Suprapubic skin (tissue), 4 donors: ENCODE measurements at regions not wholly inside any gene's neighbourhood (a gene's known extent, or its start where the extent isn't known, plus 50 kb on each side); places are given as distances from the start of the nearest gene placed in this dataset.
"Not testable (repeated sequence)": the region's sequence is repeated elsewhere in the genome, so short reads cannot be mapped to it uniquely, and the experiment has no call there.

Source experiments
- DNase-seq, 2 donors: peaks; one replicate each; pipeline ENCODE4 v3.0.0-alpha.2; 2019; ENCODE audit warnings: low spot score in 2 of 2
- H3K27ac ChIP-seq: fragments of 200-600 bp; sonication (generic); one replicate; pipeline ENCODE4 v1.5.1; 2019
- H3K27me3 ChIP-seq: fragments of 200-600 bp; sonication (generic); one replicate; pipeline ENCODE4 v1.5.1; 2019
- H3K36me3 ChIP-seq: fragments of 200-600 bp; sonication (generic); one replicate; pipeline ENCODE4 v1.5.1; 2019
- H3K4me1 ChIP-seq: fragments of 200-600 bp; sonication (generic); one replicate; pipeline ENCODE4 v1.5.1; 2019
- H3K4me3 ChIP-seq: fragments of 200-600 bp; sonication (generic); one replicate; pipeline ENCODE4 v1.5.1; 2019; ENCODE audit warnings: mild to moderate bottlenecking
- H3K9me3 ChIP-seq: fragments of 200-600 bp; sonication (generic); one replicate; pipeline ENCODE4 v1.5.1; 2019
- CTCF ChIP-seq, 2 donors: fragments of 200-600 bp in 1 of 2; fragments of 450-650 bp in 1 of 2; sonication (generic) in 1 of 2; IDR thresholded peaks; one replicate each; pipeline ENCODE4 v1.5.1; 2016 to 2019; ENCODE audit warnings: antibody characterized with exemption in 2 of 2, mild to moderate bottlenecking in 1 of 2, moderate library complexity in 1 of 2
- EP300 ChIP-seq: sonication (generic); formaldehyde crosslinking; IDR thresholded peaks from one replicate; pipeline ENCODE4 v1.6.1; 2017; ENCODE audit warnings: antibody characterized with exemption
- POLR2A ChIP-seq, 2 donors: fragments of 450-650 bp; IDR thresholded peaks; one replicate each; pipeline ENCODE4 v1.6.1; 2017; ENCODE audit warnings: antibody characterized with exemption in 2 of 2, mild to moderate bottlenecking in 2 of 2, moderate library complexity in 2 of 2
- POLR2AphosphoS5 ChIP-seq, 3 donors: sonication (generic); formaldehyde crosslinking; IDR thresholded peaks; one replicate each; pipeline ENCODE4 v1.6.1; 2017; ENCODE audit warnings: antibody characterized with exemption in 3 of 3
- WGBS: methylation state at CpG from one replicate; pipeline ENCODE4 v1.1.5; 2018; 5-methylcytosine and 5-hydroxymethylcytosine counted together

DNA sequence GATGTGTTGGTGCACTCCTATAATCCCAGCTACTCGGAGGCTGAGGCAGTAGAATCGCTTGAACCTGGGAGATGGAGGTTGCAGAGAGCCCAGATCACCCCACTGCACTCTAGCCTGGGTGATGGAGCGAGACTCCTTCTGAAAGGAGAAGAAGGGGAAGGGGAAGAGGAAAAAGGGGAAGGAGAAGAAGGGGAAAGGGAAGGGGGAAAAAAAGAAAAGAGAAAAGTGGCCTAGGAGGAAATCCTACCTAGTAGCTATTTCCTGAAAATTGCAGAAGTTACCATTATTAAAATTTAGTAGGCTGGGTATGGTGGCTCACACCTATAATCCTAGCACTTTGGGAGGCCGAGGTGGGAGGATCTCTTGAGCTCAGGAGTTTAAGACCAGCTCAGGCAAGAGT lies 67.4 kb downstream of the ARRDC3 start:
- DNase-seq = no peak
- Histone ChIP-seq H3K27me3 (no peaks in the 10 kb centered on the region), H3K9me3 (no peaks in the 10 kb centered on the region), H3K4me3 (no peak overlapping the region), H3K36me3 (no peaks in the 10 kb centered on the region), H3K27ac (no peak overlapping the region), H3K4me1 (peaks cover 44% of the 10 kb centered on the region)
- TF ChIP-seq EP300 = no peak
- no peak for TF ChIP-seq CTCF (IDR thresholded peaks at IDR 0.05)
- TF ChIP-seq POLR2A (IDR thresholded peaks at IDR 0.05) = no peak
- TF ChIP-seq POLR2AphosphoS5 (IDR thresholded peaks at IDR 0.05) = no peak
- 96% methylated on average over 4 of the region's 4 CpGs for WGBS

GRCh38 chr5:91313757-91314673 lies 69.1 kb downstream of the ARRDC3 start:
- no peaks in the 10 kb centered on the region for H3K27me3 ChIP-seq
- no peak overlapping the region for H3K4me3 ChIP-seq
- H3K36me3 ChIP-seq = no peaks in the 10 kb centered on the region
- H3K4me1 ChIP-seq = peaks cover 44% of the 10 kb centered on the region
- TF ChIP-seq POLR2AphosphoS5 (IDR thresholded peaks at IDR 0.05) = peak in 2 of 3 donors; percentile 74 to 80
- TF ChIP-seq CTCF (IDR thresholded peaks at IDR 0.05) = no peak
- no peak for TF ChIP-seq EP300
- peak in 1 of 2 donors; percentile 30 for TF ChIP-seq POLR2A (IDR thresholded peaks at IDR 0.05)
- no peaks in the 10 kb centered on the region for H3K9me3 ChIP-seq
- peak; percentile 87 to 90 for DNase-seq
- WGBS = 40% methylated on average over 9 of the region's 9 CpGs
- peak overlapping the region; percentile 34 for H3K27ac ChIP-seq

- Histone ChIP-seq H3K36me3 (no peaks in the 10 kb centered on the region), H3K4me3 (no peak overlapping the region), H3K9me3 (no peaks in the 10 kb centered on the region), H3K4me1 (peaks cover 44% of the 10 kb centered on the region), H3K27me3 (no peaks in the 10 kb centered on the region), H3K27ac (peak overlapping the region; percentile 83)
- 67% methylated on average over 1 of the region's 1 CpG for WGBS
- no peak for DNase-seq
- TF ChIP-seq POLR2A (IDR thresholded peaks at IDR 0.05) = no peak
- TF ChIP-seq CTCF (IDR thresholded peaks at IDR 0.05) = no peak
- no peak for TF ChIP-seq EP300
- TF ChIP-seq POLR2AphosphoS5 (IDR thresholded peaks at IDR 0.05) = no peak
Measured at GRCh38 chr5:91312698-91313097, 70.4 kb downstream of the ARRDC3 start.

DNA sequence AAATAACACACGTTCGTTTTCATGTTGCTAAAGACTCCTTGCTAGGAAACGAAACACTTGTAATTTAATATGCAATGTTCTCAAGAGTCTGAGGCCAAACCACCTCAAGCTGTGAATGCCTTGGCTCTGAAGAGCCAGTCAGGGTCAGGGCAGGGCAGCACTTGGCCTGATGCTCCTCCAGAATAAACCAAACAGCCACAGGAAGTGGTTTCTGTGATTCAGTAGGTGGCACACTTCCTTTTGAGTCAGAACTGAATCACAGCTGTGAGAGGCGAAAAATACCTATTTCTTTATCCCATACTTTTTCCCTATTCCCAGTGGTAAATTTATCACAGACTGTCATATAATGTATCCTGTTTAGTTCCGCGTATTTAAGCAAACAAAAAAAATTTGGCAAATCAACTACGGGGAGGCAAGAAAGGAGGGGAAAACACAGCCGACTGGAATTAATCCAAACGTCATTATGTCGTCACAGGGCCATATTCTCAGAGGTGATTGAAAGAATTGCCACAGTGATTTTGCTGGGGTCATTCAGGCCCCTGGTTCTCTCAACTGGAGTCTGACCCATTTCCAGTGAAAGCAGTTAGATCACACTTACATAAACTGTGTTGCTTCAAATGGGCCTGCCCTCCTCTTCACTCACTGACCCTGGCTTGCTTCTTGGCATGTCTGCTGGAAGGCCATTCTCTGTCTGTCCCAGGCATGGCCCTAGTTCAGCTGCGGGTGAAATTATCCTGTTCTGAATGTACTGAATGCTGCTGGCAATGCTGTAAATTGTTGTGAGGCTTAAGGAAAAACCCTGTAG lies 71.2 kb downstream of the ARRDC3 start:
- DNase-seq = peak; percentile 81 to 87
- H3K4me3 ChIP-seq = no peak overlapping the region
- H3K27ac ChIP-seq = peak overlapping the region; percentile 83
- TF ChIP-seq POLR2AphosphoS5 (IDR thresholded peaks at IDR 0.05) = peak; percentile 20 to 76 (median 74)
- TF ChIP-seq CTCF (IDR thresholded peaks at IDR 0.05) = no peak
- no peak for TF ChIP-seq EP300
- TF ChIP-seq POLR2A (IDR thresholded peaks at IDR 0.05) = peak in 1 of 2 donors; percentile 15
- no peaks in the 10 kb centered on the region for H3K27me3 ChIP-seq
- peaks cover 49% of the 10 kb centered on the region for H3K4me1 ChIP-seq
- no peaks in the 10 kb centered on the region for H3K36me3 ChIP-seq
- H3K9me3 ChIP-seq = no peaks in the 10 kb centered on the region
- WGBS = 15% methylated on average over 11 of the region's 11 CpGs

GRCh38 chr5:91311168-91311696 lies 71.9 kb downstream of the ARRDC3 start:
- Histone ChIP-seq H3K4me1 (peaks cover 56% of the 10 kb centered on the region), H3K9me3 (no peaks in the 10 kb centered on the region), H3K4me3 (no peak overlapping the region), H3K36me3 (no peaks in the 10 kb centered on the region), H3K27ac (peak overlapping the region; percentile 83), H3K27me3 (no peaks in the 10 kb centered on the region)
- TF ChIP-seq CTCF (IDR thresholded peaks at IDR 0.05) (no peak), POLR2AphosphoS5 (IDR thresholded peaks at IDR 0.05) (no peak), POLR2A (IDR thresholded peaks at IDR 0.05) (no peak), EP300 (no peak)
- DNase-seq = no peak
- 70% methylated on average over 5 of the region's 5 CpGs for WGBS

DNA sequence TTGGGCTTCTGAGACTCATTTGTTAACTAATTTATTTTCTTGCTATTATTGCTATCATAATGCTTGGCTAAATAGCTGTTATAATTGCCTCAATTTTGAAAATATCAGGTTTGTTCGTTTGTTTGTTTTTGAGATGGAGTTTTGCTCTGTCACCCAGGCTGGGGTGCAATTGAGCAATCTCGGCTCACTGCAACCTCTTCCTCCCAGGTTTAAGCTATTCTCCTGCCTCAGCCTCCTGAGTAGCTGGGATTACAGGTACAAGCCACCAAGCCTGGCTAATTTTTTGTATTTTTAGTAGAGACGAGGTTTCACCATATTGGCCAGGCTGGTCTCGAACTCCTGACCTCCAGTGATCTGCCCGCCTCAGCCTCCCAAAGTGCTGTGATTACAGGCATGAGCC lies 75.0 kb downstream of the ARRDC3 start:
- peaks cover 43% of the 10 kb centered on the region for H3K4me1 ChIP-seq
- 90% methylated on average over 5 of the region's 5 CpGs for WGBS
- H3K4me3 ChIP-seq, H3K9me3 ChIP-seq, H3K36me3 ChIP-seq, H3K27ac ChIP-seq, DNase-seq, H3K27me3 ChIP-seq: not testable (repeated sequence)
